C4-2B (cell line): ENCODE measurements at regions not wholly inside any gene's neighbourhood (a gene's known extent, or its start where the extent isn't known, plus 50 kb on each side); places are given as distances from the start of the nearest gene placed in this dataset.

Experiments used
- H3K27ac ChIP-seq: fragments of 450-650 bp; 2 replicates; pipeline ENCODE4 v1.5.1; 2017
- CTCF ChIP-seq: fragments of 450-650 bp; conservative IDR thresholded peaks from 2 replicates; pipeline ENCODE4 v1.5.1; 2017; ENCODE audit warnings: mild to moderate bottlenecking
- ZFX ChIP-seq: fragments of 450-650 bp; IDR thresholded peaks from 2 replicates; pipeline ENCODE4 v1.6.1; 2017

GRCh38 chr5:17004441-17005106 is 68.5 kb upstream of the MYO10 start:
- TF ChIP-seq ZFX (no peak), CTCF (no peak)
- H3K27ac ChIP-seq: no peak overlapping the region

- TF ChIP-seq ZFX (no peak), CTCF (no peak)
- no peak overlapping the region for H3K27ac ChIP-seq
Observed at GRCh38 chr5:17005107-17005828, 69.2 kb upstream of the MYO10 start.

GRCh38 chr5:17012289-17012688 is 76.2 kb upstream of the MYO10 start:
- TF ChIP-seq ZFX (no peak), CTCF (no peak)

GRCh38 chr5:17014686-17015085 is 78.6 kb upstream of the MYO10 start:
- H3K27ac ChIP-seq: no peak overlapping the region
- TF ChIP-seq ZFX: no peak
- TF ChIP-seq CTCF: no peak

More at GRCh38 chr5:17012289-17012688, 76.2 kb upstream of the MYO10 start:
- H3K27ac ChIP-seq: no peak overlapping the region

- no peak overlapping the region for H3K27ac ChIP-seq
- no peak for TF ChIP-seq ZFX
- TF ChIP-seq CTCF: no peak
Observed at GRCh38 chr5:17018871-17019270, 82.8 kb upstream of the MYO10 start.

GRCh38 chr5:17019324-17019723 is 83.2 kb upstream of the MYO10 start:
- TF ChIP-seq ZFX: no peak
- TF ChIP-seq CTCF: no peak
- H3K27ac ChIP-seq: no peak overlapping the region

GRCh38 chr5:17020678-17021601 is 84.9 kb upstream of the MYO10 start:
- TF ChIP-seq CTCF: no peak
- TF ChIP-seq ZFX: no peak
- H3K27ac ChIP-seq: no peak overlapping the region
